Body of pancreas (tissue), 4 donors: ENCODE measurements at regions not wholly inside any gene's neighbourhood (a gene's known extent, or its start where the extent isn't known, plus 50 kb on each side); places are given as distances from the start of the nearest gene placed in this dataset.

Experiments
- POLR2A ChIP-seq, 3 donors: fragments of 450-650 bp; IDR thresholded peaks; one replicate each; pipeline ENCODE4 v1.6.1; 2016; ENCODE audit warnings: antibody characterized with exemption in 3 of 3, mild to moderate bottlenecking in 2 of 3
- TF ChIP-seq, protein P1 (sequence below), 7 experiments: fragments of 450-650 bp in 4 of 7; fragments of 200-600 bp in 3 of 7; sonication (generic) in 3 of 7; IDR thresholded peaks; one replicate each; pipeline ENCODE4 v1.5.1; 2016 to 2019; ENCODE audit warnings: antibody characterized with exemption in 7 of 7

DNA sequence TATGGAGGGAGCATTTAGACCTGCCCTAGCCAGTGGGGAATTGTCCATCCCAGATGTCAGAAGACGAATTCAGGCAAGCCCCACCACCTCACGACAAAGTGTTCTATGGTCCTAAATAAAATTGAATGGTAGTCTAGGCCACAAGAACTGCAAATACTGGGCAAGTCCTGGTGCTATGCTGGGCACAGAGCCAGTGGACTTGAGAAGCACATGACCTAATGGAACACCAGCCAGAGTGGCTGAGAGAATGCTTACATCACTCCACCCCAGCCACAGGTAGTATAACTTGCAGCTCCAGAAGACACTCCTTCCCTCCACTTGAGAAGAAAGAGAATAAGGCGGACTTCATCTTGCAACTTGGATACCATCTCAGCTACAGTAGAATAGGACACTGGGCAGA, 567.3 kb upstream of the CXADR start:
- TF ChIP-seq, protein P1, sequence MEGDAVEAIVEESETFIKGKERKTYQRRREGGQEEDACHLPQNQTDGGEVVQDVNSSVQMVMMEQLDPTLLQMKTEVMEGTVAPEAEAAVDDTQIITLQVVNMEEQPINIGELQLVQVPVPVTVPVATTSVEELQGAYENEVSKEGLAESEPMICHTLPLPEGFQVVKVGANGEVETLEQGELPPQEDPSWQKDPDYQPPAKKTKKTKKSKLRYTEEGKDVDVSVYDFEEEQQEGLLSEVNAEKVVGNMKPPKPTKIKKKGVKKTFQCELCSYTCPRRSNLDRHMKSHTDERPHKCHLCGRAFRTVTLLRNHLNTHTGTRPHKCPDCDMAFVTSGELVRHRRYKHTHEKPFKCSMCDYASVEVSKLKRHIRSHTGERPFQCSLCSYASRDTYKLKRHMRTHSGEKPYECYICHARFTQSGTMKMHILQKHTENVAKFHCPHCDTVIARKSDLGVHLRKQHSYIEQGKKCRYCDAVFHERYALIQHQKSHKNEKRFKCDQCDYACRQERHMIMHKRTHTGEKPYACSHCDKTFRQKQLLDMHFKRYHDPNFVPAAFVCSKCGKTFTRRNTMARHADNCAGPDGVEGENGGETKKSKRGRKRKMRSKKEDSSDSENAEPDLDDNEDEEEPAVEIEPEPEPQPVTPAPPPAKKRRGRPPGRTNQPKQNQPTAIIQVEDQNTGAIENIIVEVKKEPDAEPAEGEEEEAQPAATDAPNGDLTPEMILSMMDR (IDR thresholded peaks at IDR 0.05): no peak
- TF ChIP-seq POLR2A (IDR thresholded peaks at IDR 0.05): no peak
